Esophagus muscularis mucosa (tissue), 4 donors: ENCODE measurements at regions not wholly inside any gene's neighbourhood (a gene's known extent, or its start where the extent isn't known, plus 50 kb on each side); places are given as distances from the start of the nearest gene placed in this dataset.

ENCODE experiments used
- DNase-seq: peaks from one replicate; pipeline ENCODE4 v3.0.0-alpha.2; 2017; ENCODE audit errors: extremely low spot score
- H3K27ac ChIP-seq, 4 donors: fragments of 200-600 bp; sonication (generic); replicated peaks in 1 of 4; 1 replicate in 3 of 4; 2 replicates in 1 of 4; pipeline ENCODE4 v1.5.1; 2016 to 2019; ENCODE audit warnings: mild to moderate bottlenecking in 1 of 4
- H3K27me3 ChIP-seq, 4 donors: fragments of 200-600 bp; sonication (generic); one replicate each; pipeline versions ENCODE4 v1.5.1 to v1.6.0; 2016 to 2019
- H3K36me3 ChIP-seq, 4 donors: fragments of 200-600 bp; sonication (generic); one replicate each; pipeline ENCODE4 v1.5.1; 2016 to 2019
- H3K4me1 ChIP-seq, 4 donors: fragments of 200-600 bp; sonication (generic); one replicate each; pipeline ENCODE4 v1.5.1; 2016 to 2019
- H3K4me3 ChIP-seq, 4 donors: fragments of 200-600 bp; sonication (generic); 1 replicate in 2 of 4; 2 replicates in 2 of 4; pipeline ENCODE4 v1.5.1; 2016 to 2019; ENCODE audit warnings: mild to moderate bottlenecking in 4 of 4, moderate library complexity in 1 of 4
- H3K9me3 ChIP-seq, 4 donors: fragments of 200-600 bp; sonication (generic); 1 replicate in 3 of 4; 2 replicates in 1 of 4; pipeline ENCODE4 v1.5.1; 2016 to 2019
- EP300 ChIP-seq: sonication (generic); formaldehyde crosslinking; IDR thresholded peaks from one replicate; pipeline ENCODE4 v1.6.1; 2017; ENCODE audit warnings: antibody characterized with exemption
- POLR2A ChIP-seq: fragments of 450-650 bp; IDR thresholded peaks from one replicate; pipeline ENCODE4 v1.6.1; 2017; ENCODE audit warnings: antibody characterized with exemption, moderate library complexity, mild to moderate bottlenecking, low read depth
- POLR2AphosphoS5 ChIP-seq, 2 donors: sonication (generic); formaldehyde crosslinking; IDR thresholded peaks; one replicate each; pipeline ENCODE4 v1.6.1; 2017; ENCODE audit warnings: antibody characterized with exemption in 2 of 2
- whole genome bisulfite sequencing: methylation state at CpG from one replicate; pipeline ENCODE4 v1.1.5; 2018; 5-methylcytosine and 5-hydroxymethylcytosine counted together
- intact Hi-C: fragments of 100-400 bp; cut with DNase I; formaldehyde crosslinking; loops from one replicate; pipeline ENCODE4 v1.15.1; 2023
- TF ChIP-seq, protein P1 (sequence below), 3 experiments: fragments of 200-600 bp in 2 of 3; fragments of 450-650 bp in 1 of 3; sonication (generic) in 2 of 3; IDR thresholded peaks; one replicate each; pipeline ENCODE4 v1.5.1; 2017 to 2019; ENCODE audit warnings: antibody characterized with exemption in 3 of 3, mild to moderate bottlenecking in 2 of 3, moderate library complexity in 1 of 3

DNA sequence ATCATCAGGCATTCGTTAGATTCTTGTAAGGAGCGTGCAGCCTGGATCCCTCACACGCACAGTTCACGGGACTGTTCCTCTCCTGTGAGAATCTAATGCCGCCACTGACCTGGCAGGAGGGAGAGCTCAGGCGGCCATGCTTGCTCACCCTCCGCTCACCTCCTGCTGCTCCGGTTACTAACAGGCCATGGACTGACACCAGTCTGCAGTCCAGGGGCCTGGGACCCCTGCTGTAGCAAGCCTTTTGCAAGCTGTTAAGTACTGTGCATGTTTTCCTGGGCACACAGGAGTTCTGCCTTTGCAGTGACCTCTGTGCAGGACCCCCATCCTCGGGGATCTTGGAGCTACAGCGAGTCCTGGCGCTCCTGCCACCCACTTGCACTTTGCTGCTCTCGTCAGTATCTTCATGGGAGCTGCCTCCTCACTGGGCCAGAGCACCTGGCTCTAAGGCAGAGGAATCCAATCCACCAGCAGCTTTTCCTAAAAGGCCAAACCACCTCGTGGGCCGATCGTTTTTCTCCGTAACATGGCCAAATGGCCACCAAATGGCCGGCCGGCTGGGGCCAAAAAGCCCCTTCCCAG lies 230.6 kb downstream of the FOXL1 start:
- no peak for DNase-seq
- TF ChIP-seq, protein P1, sequence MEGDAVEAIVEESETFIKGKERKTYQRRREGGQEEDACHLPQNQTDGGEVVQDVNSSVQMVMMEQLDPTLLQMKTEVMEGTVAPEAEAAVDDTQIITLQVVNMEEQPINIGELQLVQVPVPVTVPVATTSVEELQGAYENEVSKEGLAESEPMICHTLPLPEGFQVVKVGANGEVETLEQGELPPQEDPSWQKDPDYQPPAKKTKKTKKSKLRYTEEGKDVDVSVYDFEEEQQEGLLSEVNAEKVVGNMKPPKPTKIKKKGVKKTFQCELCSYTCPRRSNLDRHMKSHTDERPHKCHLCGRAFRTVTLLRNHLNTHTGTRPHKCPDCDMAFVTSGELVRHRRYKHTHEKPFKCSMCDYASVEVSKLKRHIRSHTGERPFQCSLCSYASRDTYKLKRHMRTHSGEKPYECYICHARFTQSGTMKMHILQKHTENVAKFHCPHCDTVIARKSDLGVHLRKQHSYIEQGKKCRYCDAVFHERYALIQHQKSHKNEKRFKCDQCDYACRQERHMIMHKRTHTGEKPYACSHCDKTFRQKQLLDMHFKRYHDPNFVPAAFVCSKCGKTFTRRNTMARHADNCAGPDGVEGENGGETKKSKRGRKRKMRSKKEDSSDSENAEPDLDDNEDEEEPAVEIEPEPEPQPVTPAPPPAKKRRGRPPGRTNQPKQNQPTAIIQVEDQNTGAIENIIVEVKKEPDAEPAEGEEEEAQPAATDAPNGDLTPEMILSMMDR (IDR thresholded peaks at IDR 0.05) = no peak
- TF ChIP-seq POLR2AphosphoS5 (IDR thresholded peaks at IDR 0.05) (no peak), EP300 (no peak), POLR2A (no peak)
- 73% methylated on average over 18 of the region's 18 CpGs for WGBS
- H3K27ac ChIP-seq = no peak overlapping the region
- intact Hi-C loops = no loop called here
- H3K9me3 ChIP-seq = no peaks in the 10 kb centered on the region
- H3K36me3 ChIP-seq = no peaks in the 10 kb centered on the region
- H3K4me3 ChIP-seq = no peak overlapping the region
- peaks cover 0 to 10% (median 0%) of the 10 kb centered on the region in 4 donors for H3K4me1 ChIP-seq
- peaks cover 0 to 75% (median 11%) of the 10 kb centered on the region in 4 donors for H3K27me3 ChIP-seq

DNA sequence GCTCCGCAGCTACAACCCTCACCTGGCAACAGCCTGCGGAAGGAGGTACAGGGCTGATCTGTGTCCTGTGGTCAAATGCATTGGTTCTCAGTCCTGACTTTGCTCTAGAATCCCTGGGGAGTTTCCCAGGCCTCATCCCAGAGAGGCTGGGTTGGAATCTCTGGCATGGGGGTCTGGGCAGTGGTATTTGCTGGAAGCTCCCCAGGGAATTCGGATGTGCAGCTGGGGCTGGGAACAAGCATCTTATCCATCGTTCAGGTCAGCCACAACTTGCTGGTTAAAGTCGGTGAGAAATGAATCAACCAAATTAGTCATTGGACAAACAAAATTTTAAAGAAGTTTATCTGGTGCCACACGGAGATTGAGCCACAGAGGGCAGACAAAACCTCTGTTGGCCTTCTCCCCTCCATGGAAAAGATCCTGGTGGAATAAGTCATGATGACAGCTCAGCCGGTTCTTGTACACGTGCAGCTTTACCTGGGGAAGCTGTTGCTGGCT lies 231.2 kb downstream of the FOXL1 start:
- H3K27me3 ChIP-seq = peaks cover 0 to 70% (median 11%) of the 10 kb centered on the region in 4 donors
- WGBS = 65% methylated on average over 8 of the region's 8 CpGs
- peaks cover 0 to 10% (median 0%) of the 10 kb centered on the region in 4 donors for H3K4me1 ChIP-seq
- H3K4me3 ChIP-seq = no peak overlapping the region
- intact Hi-C loops = no loop called here
- no peak overlapping the region for H3K27ac ChIP-seq
- TF ChIP-seq POLR2A (no peak), POLR2AphosphoS5 (IDR thresholded peaks at IDR 0.05) (no peak), EP300 (no peak)
- TF ChIP-seq, protein P1 (IDR thresholded peaks at IDR 0.05) = no peak
- H3K36me3 ChIP-seq = no peaks in the 10 kb centered on the region
- no peaks in the 10 kb centered on the region for H3K9me3 ChIP-seq
- no peak for DNase-seq

DNA sequence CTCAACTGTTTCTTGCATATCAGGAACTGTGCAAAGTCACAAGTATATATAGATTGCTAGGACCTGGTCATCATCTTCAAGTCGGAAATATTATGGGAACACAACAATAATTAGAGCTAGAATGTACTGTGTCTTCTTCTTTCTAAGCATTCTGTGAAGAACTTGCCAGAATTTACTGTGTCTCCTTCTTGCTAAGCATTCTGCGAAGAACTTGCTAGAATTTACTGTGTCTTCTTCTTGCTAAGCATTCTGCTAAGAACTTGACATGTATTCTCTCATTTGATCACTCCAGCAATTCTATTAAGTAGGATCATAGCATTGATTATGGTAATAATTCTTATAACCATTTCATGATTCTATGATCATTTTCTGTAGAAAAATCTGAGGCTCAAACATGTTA lies 231.7 kb downstream of the FOXL1 start:
- 75% methylated on average over 2 of the region's 2 CpGs for WGBS

DNA sequence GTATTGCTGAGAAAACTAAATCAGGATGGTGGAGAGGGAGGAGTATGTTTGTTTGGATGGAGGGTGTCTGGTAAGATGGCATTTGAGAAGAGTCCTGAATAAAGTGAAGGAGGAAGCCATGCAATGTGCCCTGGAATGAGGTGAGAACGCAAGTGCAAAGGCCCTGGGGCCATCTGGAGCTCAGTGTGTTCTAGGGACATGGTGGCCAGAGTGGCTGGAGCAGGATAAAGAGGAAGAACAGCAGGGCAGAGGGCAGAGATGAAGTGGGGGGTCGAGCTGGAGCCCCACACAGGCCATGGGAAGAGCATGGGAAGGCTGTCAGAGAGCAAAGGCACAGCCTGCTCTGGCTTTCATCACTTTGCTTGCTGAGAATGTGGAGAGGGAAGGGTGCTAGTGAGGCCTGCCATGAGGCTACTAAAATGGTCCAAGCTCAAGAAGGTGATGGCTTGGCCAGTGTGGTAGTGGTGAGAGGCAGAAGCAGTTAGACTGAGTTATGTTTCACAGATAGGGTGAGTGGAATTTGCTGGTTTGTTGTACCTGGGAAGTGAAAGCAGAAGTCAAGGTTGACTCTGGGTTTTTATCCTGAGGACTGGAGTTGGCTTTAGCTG lies 234.1 kb downstream of the FOXL1 start:
- Histone ChIP-seq H3K9me3 (no peaks in the 10 kb centered on the region), H3K4me3 (no peak overlapping the region), H3K27ac (no peak overlapping the region), H3K36me3 (no peaks in the 10 kb centered on the region), H3K27me3 (peaks cover 0 to 60% (median 1%) of the 10 kb centered on the region in 4 donors), H3K4me1 (no peaks in the 10 kb centered on the region)
- no peak for TF ChIP-seq POLR2AphosphoS5 (IDR thresholded peaks at IDR 0.05)
- TF ChIP-seq, protein P1 (IDR thresholded peaks at IDR 0.05) = no peak
- TF ChIP-seq POLR2A = no peak
- no peak for TF ChIP-seq EP300
- 71% methylated on average over 2 of the region's 2 CpGs for WGBS
- DNase-seq = no peak
- intact Hi-C loops = no loop called here

More for the DNA sequence above, 231.7 kb downstream of the FOXL1 start:
- no peaks in the 10 kb centered on the region for H3K36me3 ChIP-seq
- H3K4me1 ChIP-seq = peaks cover 0 to 8% (median 0%) of the 10 kb centered on the region in 4 donors
- no peak overlapping the region for H3K27ac ChIP-seq
- DNase-seq = no peak
- no peaks in the 10 kb centered on the region for H3K9me3 ChIP-seq
- TF ChIP-seq, protein P1 (IDR thresholded peaks at IDR 0.05) = no peak
- TF ChIP-seq EP300 (no peak), POLR2A (no peak), POLR2AphosphoS5 (IDR thresholded peaks at IDR 0.05) (no peak)
- H3K27me3 ChIP-seq = peaks cover 0 to 69% (median 11%) of the 10 kb centered on the region in 4 donors
- intact Hi-C loops = no loop called here
- no peak overlapping the region for H3K4me3 ChIP-seq
